H1 (cell line): ENCODE measurements at regions not wholly inside any gene's neighbourhood (a gene's known extent, or its start where the extent isn't known, plus 50 kb on each side); places are given as distances from the start of the nearest gene placed in this dataset.

Source experiments
- ASH2L ChIP-seq: fragments of 200-600, 300-600 bp; sonication (generic); IDR thresholded peaks from one replicate; pipeline ENCODE4 v1.7.1; 2017; ENCODE audit warnings: low read length
- EGR1 ChIP-seq: IDR thresholded peaks from 2 replicates; pipeline ENCODE4 v1.6.1; 2011; ENCODE audit warnings: low read depth, low read length, borderline replicate concordance
- EP300 ChIP-seq, 2 experiments: IDR thresholded peaks; 1 replicate in 1 of 2; 2 replicates in 1 of 2; pipeline ENCODE4 v1.6.1; 2011 to 2012; ENCODE audit warnings: low read depth in 2 of 2, low read length in 2 of 2, mild to moderate bottlenecking in 2 of 2, borderline replicate concordance in 1 of 2, inconsistent platforms in 1 of 2, moderate library complexity in 1 of 2
- MAFK ChIP-seq: IDR thresholded peaks from 2 replicates; pipeline ENCODE4 v1.6.1; 2012; ENCODE audit warnings: low read depth, mild to moderate bottlenecking, improper control_type of control experiment, low read length
- SRF ChIP-seq: IDR thresholded peaks from 2 replicates; pipeline ENCODE4 v1.6.1; 2011; ENCODE audit warnings: mild to moderate bottlenecking, low read depth, low read length, moderate library complexity

GRCh38 chr14:104287301-104288009, 149.1 kb downstream of the KIF26A start (continued):
- no peak for TF ChIP-seq MAFK
- TF ChIP-seq EP300 (IDR thresholded peaks at IDR 0.05; ENCODE audit: borderline replicate concordance in 1 of 2, low read depth in 2 of 2, low read length in 2 of 2) = no peak
- TF ChIP-seq EGR1 = no peak
- TF ChIP-seq SRF = no peak
- no peak for TF ChIP-seq ASH2L
